Breast epithelium (tissue), 3 donors: ENCODE measurements at regions not wholly inside any gene's neighbourhood (a gene's known extent, or its start where the extent isn't known, plus 50 kb on each side); places are given as distances from the start of the nearest gene placed in this dataset.

ENCODE experiments used
- POLR2A ChIP-seq: fragments of 450-650 bp; IDR thresholded peaks from one replicate; pipeline ENCODE4 v1.6.1; 2016; ENCODE audit warnings: antibody characterized with exemption, mild to moderate bottlenecking, moderate library complexity
- TF ChIP-seq, protein P1 (sequence below), 3 donors: fragments of 450-650 bp; IDR thresholded peaks; one replicate each; pipeline ENCODE4 v1.5.1; 2016 to 2017; ENCODE audit warnings: antibody characterized with exemption in 3 of 3, mild to moderate bottlenecking in 3 of 3, moderate library complexity in 3 of 3

DNA sequence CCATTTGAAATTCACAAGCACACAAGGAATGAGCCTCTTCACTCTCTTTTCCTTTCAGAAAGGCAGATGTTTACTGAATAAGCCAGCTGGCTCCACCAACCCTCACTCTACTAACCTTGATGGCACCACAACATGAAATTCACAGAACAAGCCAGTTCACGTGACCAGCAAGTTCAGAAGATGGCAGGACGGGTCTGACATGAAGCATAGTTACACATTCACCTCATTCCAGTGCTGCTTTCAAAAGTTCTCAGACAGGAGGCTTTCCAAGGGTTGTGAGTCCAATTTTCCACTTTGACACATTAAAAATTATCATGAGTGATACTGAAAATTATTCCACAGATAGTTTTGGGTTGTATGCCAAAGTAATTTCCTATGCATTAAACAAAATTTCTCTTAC is 74.2 kb upstream of the MBOAT2 start:
- no peak for TF ChIP-seq POLR2A
- TF ChIP-seq, protein P1, sequence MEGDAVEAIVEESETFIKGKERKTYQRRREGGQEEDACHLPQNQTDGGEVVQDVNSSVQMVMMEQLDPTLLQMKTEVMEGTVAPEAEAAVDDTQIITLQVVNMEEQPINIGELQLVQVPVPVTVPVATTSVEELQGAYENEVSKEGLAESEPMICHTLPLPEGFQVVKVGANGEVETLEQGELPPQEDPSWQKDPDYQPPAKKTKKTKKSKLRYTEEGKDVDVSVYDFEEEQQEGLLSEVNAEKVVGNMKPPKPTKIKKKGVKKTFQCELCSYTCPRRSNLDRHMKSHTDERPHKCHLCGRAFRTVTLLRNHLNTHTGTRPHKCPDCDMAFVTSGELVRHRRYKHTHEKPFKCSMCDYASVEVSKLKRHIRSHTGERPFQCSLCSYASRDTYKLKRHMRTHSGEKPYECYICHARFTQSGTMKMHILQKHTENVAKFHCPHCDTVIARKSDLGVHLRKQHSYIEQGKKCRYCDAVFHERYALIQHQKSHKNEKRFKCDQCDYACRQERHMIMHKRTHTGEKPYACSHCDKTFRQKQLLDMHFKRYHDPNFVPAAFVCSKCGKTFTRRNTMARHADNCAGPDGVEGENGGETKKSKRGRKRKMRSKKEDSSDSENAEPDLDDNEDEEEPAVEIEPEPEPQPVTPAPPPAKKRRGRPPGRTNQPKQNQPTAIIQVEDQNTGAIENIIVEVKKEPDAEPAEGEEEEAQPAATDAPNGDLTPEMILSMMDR (IDR thresholded peaks at IDR 0.05): no peak
